Endodermal cell (in vitro differentiated cells): ENCODE measurements at regions not wholly inside any gene's neighbourhood (a gene's known extent, or its start where the extent isn't known, plus 50 kb on each side); places are given as distances from the start of the nearest gene placed in this dataset.

ENCODE experiments used
- DNase-seq: peaks from one replicate; pipeline ENCODE4 v3.0.0-alpha.2; 2017
- H3K27ac ChIP-seq: 2 replicates; pipeline ENCODE4 v1.5.1; 2013; ENCODE audit warnings: mild to moderate bottlenecking, low read depth, low read length, moderate library complexity
- H3K27me3 ChIP-seq: 2 replicates; pipeline ENCODE4 v1.6.1; 2013; ENCODE audit warnings: mild to moderate bottlenecking, low read length, moderate library complexity; ENCODE audit not compliant: insufficient read depth, control insufficient read depth, poor library complexity, severe bottlenecking
- H3K36me3 ChIP-seq: 2 replicates; pipeline ENCODE4 v1.7.0; 2013; ENCODE audit warnings: mild to moderate bottlenecking, low read length, moderate library complexity; ENCODE audit not compliant: control insufficient read depth, insufficient read depth
- H3K4me1 ChIP-seq: one replicate; pipeline ENCODE4 v1.7.0; 2013; ENCODE audit warnings: low read length; ENCODE audit not compliant: control insufficient read depth, insufficient read depth
- H3K4me3 ChIP-seq: 2 replicates; pipeline ENCODE4 v1.5.1; 2013; ENCODE audit warnings: mild to moderate bottlenecking, low read length, moderate library complexity
- H3K9ac ChIP-seq: 2 replicates; pipeline ENCODE4 v1.6.1; 2013; ENCODE audit warnings: mild to moderate bottlenecking, low read length, moderate library complexity; ENCODE audit not compliant: poor library complexity, severe bottlenecking; ENCODE audit errors: extremely low read depth
- H3K9me3 ChIP-seq: 2 replicates; pipeline ENCODE4 v1.6.1; 2013; ENCODE audit warnings: mild to moderate bottlenecking, low read length, moderate library complexity; ENCODE audit not compliant: control insufficient read depth
- H3K27ac Mint-ChIP-seq: 2 replicates; pipeline ENCODE4 v1.8.0; 2020; ENCODE audit warnings: mixed read lengths
- H3K27me3 Mint-ChIP-seq: 2 replicates; pipeline ENCODE4 v1.8.0; 2021; ENCODE audit warnings: mild to moderate bottlenecking, mixed read lengths; ENCODE audit not compliant: insufficient read depth
- H3K36me3 Mint-ChIP-seq: 2 replicates; pipeline ENCODE4 v1.8.0; 2020; ENCODE audit warnings: low read depth, mixed read lengths
- H3K4me1 Mint-ChIP-seq: 2 replicates; pipeline ENCODE4 v1.8.0; 2020; ENCODE audit warnings: mixed read lengths
- H3K4me3 Mint-ChIP-seq: 2 replicates; pipeline ENCODE4 v1.8.0; 2020; ENCODE audit warnings: mild to moderate bottlenecking, moderate library complexity, mixed read lengths
- H3K9me3 Mint-ChIP-seq: 2 replicates; pipeline ENCODE4 v1.8.0; 2020; ENCODE audit warnings: mild to moderate bottlenecking, mixed read lengths
- WGBS, 2 experiments: methylation state at CpG; one replicate each; pipeline versions ENCODE4 v1.1.5 to v1.1.7; 2013; ENCODE audit warnings: missing lambda C conversion rate in 2 of 2, mixed read lengths in 1 of 2; ENCODE audit not compliant: insufficient coverage in 1 of 2, insufficient read length in 1 of 2; 5-methylcytosine and 5-hydroxymethylcytosine counted together
- TF ChIP-seq, protein P1 (sequence below): fragments of 200-600 bp; sonication (generic); conservative IDR thresholded peaks from 2 replicates; pipeline ENCODE4 v1.5.0; 2021; ENCODE audit warnings: antibody characterized with exemption, mild to moderate bottlenecking

DNA sequence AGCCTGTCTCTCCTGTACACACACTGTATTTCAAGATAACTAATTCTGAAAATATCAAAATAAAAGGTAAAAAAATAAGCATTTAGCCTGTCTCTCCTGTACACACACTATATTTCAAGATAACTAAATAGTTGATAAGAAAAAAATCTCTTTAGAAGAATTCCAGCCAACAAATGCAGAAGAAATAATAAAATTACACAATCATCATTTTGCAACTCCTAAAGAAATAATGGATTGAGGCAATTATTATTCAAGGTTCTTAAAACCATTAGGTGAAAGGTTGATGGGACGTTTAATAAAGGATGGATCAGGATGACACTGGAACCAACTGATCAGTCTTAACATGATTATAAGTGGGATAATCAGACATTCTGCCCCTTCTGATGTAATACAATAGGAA is 148.0 kb upstream of the FN1 start:
- Mint-ChIP-seq H3K27ac (no peak overlapping the region), H3K9me3 (no peaks in the 10 kb centered on the region), H3K4me1 (peaks cover 8% of the 10 kb centered on the region), H3K27me3 (no peaks in the 10 kb centered on the region), H3K36me3 (no peaks in the 10 kb centered on the region), H3K4me3 (no peak overlapping the region)
- H3K27me3 ChIP-seq, result no peaks in the 10 kb centered on the region
- no peak overlapping the region for H3K9ac ChIP-seq
- H3K27ac ChIP-seq, result no peak overlapping the region
- no peak overlapping the region for H3K4me3 ChIP-seq
- no peak for DNase-seq
- no peaks in the 10 kb centered on the region for H3K36me3 ChIP-seq
- TF ChIP-seq, protein P1, sequence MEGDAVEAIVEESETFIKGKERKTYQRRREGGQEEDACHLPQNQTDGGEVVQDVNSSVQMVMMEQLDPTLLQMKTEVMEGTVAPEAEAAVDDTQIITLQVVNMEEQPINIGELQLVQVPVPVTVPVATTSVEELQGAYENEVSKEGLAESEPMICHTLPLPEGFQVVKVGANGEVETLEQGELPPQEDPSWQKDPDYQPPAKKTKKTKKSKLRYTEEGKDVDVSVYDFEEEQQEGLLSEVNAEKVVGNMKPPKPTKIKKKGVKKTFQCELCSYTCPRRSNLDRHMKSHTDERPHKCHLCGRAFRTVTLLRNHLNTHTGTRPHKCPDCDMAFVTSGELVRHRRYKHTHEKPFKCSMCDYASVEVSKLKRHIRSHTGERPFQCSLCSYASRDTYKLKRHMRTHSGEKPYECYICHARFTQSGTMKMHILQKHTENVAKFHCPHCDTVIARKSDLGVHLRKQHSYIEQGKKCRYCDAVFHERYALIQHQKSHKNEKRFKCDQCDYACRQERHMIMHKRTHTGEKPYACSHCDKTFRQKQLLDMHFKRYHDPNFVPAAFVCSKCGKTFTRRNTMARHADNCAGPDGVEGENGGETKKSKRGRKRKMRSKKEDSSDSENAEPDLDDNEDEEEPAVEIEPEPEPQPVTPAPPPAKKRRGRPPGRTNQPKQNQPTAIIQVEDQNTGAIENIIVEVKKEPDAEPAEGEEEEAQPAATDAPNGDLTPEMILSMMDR, result no peak
- 83 to 94% methylated on average over 1 of the region's 1 CpG for WGBS, 2 experiments
- H3K9me3 ChIP-seq, result no peaks in the 10 kb centered on the region
- no peaks in the 10 kb centered on the region for H3K4me1 ChIP-seq

- H3K27me3 Mint-ChIP-seq, result no peaks in the 10 kb centered on the region
Observed at GRCh38 chr2:215579809-215580208, 143.9 kb upstream of the FN1 start.

DNA sequence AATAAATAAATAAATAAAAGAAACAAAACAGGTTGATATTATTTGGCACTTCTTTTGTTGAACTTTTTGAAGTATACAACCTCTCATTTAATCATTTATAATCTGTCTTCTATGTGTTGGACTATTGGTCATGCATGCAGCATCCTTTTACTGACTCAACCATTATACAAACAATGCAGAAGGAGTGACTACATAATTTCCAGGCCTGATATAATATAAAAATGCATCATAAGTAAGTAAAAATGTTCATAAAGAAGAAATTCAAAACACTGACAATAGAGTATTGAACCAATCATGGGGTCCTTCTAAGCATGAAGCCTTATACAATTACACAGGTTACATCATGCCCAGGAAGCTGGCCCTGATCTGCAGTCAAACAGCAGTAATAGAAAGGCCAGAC is 141.5 kb upstream of the FN1 start:
- no peak for DNase-seq
- H3K4me3 ChIP-seq, result no peak overlapping the region
- H3K36me3 ChIP-seq, result no peaks in the 10 kb centered on the region
- TF ChIP-seq, protein P1, result no peak
- Mint-ChIP-seq H3K27ac (no peak overlapping the region), H3K9me3 (no peaks in the 10 kb centered on the region), H3K4me1 (no peaks in the 10 kb centered on the region), H3K36me3 (no peaks in the 10 kb centered on the region), H3K4me3 (no peak overlapping the region), H3K27me3 (no peaks in the 10 kb centered on the region)
- no peaks in the 10 kb centered on the region for H3K9me3 ChIP-seq
- no peaks in the 10 kb centered on the region for H3K4me1 ChIP-seq
- no peak overlapping the region for H3K27ac ChIP-seq
- no peak overlapping the region for H3K9ac ChIP-seq
- no peaks in the 10 kb centered on the region for H3K27me3 ChIP-seq

More at GRCh38 chr2:215579809-215580208, 143.9 kb upstream of the FN1 start:
- Histone ChIP-seq H3K4me1 (no peaks in the 10 kb centered on the region), H3K27ac (no peak overlapping the region), H3K9me3 (no peaks in the 10 kb centered on the region), H3K4me3 (no peak overlapping the region), H3K36me3 (no peaks in the 10 kb centered on the region), H3K9ac (no peak overlapping the region), H3K27me3 (no peaks in the 10 kb centered on the region)
- WGBS, 2 experiments, result 58% methylated on average over 3 of the region's 3 CpGs; no CpG with 5 or more reads in 1 of the 2 experiments
- TF ChIP-seq, protein P1, result no peak
- Mint-ChIP-seq H3K9me3 (no peaks in the 10 kb centered on the region), H3K4me3 (no peak overlapping the region), H3K4me1 (no peaks in the 10 kb centered on the region), H3K36me3 (no peaks in the 10 kb centered on the region), H3K27ac (no peak overlapping the region)
- DNase-seq, result no peak
